ENCODE measurements at regions not wholly inside any gene's neighbourhood (a gene's known extent, or its start where the extent isn't known, plus 50 kb on each side); places are given as distances from the start of the nearest gene placed in this dataset.

GRCh38 chr20:51166489-51166888 is 143.6 kb upstream of the KCNG1 start:
- DNase-seq (ENCODE audit: low read depth), result no peak
- no peak overlapping the region for H3K4me3 ChIP-seq (ENCODE audit: low read length)
- TF ChIP-seq, protein P1, sequence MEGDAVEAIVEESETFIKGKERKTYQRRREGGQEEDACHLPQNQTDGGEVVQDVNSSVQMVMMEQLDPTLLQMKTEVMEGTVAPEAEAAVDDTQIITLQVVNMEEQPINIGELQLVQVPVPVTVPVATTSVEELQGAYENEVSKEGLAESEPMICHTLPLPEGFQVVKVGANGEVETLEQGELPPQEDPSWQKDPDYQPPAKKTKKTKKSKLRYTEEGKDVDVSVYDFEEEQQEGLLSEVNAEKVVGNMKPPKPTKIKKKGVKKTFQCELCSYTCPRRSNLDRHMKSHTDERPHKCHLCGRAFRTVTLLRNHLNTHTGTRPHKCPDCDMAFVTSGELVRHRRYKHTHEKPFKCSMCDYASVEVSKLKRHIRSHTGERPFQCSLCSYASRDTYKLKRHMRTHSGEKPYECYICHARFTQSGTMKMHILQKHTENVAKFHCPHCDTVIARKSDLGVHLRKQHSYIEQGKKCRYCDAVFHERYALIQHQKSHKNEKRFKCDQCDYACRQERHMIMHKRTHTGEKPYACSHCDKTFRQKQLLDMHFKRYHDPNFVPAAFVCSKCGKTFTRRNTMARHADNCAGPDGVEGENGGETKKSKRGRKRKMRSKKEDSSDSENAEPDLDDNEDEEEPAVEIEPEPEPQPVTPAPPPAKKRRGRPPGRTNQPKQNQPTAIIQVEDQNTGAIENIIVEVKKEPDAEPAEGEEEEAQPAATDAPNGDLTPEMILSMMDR (conservative IDR thresholded peaks at IDR 0.05; ENCODE audit: low read length), result no peak

DNA sequence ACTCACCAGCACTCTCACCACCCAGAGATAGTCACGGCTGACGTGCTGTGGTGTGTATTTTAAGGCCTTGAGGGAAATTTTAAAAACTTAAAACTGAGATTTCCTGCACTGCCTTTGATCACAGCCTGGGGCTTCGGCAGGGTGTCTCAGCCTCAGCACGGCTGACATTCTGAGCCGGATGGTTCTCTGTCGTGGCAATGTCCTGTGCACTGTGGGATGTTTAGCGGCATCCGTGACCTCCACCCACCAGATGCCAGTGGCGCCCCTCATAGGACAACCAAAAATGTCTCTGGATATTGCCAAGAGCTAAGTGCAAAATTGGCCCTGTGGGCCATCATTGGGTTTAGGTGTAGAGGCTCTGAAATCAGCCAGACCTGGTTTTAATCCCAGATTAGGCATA is 142.2 kb upstream of the KCNG1 start:
- TF ChIP-seq, protein P1 (conservative IDR thresholded peaks at IDR 0.05; ENCODE audit: low read length), result no peak
- DNase-seq (ENCODE audit: low read depth), result no peak
- H3K4me3 ChIP-seq (ENCODE audit: low read length), result no peak overlapping the region

DNA sequence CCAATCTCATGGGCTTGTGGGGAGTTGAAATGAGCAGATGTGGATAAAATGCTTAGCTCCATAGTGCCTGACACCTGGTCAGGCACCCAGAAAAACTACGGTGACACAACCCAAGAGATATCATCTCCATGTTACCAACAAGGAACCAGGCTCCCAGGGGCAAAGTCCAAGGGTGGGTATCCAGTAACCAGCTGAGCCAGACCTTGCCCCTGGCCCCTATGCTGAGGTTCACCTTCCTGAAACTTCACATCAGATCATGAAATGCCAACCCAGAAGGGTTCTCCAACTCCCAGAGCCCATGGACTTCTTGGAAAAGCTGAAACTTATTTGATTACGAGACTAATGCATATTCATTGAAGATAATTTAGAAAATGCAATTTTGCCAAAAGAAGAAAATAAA is 141.8 kb upstream of the KCNG1 start:
- TF ChIP-seq, protein P1 (conservative IDR thresholded peaks at IDR 0.05; ENCODE audit: low read length), result no peak
- no peak for DNase-seq (ENCODE audit: low read depth)
- H3K4me3 ChIP-seq (ENCODE audit: low read length), result no peak overlapping the region

DNA sequence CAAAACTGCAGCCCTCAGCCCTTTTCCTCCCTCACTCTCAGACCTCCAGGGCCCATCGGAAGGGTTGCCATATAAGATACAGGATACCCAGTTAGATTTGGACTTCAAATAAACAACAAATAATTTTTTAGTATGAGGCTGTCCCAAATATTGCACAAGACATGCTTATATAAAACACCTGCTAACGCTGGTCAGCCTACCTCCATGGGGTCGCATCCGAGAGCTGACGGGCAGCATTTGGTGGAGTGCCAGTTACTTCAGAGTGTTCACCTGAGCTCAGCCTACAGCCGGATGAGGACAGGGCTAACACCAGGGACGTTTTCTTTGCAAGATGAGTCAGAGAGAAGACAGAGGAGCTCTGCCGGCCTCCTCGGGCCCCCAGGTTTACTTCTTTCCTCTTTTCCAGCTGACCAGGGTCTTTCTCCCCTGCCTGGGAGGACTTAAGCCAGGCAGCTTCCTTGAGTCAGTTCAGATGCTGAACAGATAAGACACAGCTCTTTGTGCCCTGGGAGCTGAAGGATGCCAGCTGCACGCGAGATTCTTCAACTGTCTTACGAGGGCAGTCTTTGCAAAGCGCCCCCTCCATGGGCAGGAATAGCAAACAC is 141.2 kb upstream of the KCNG1 start:
- TF ChIP-seq, protein P1 (conservative IDR thresholded peaks at IDR 0.05; ENCODE audit: low read length), result no peak
- no peak for DNase-seq (ENCODE audit: low read depth)
- no peak overlapping the region for H3K4me3 ChIP-seq (ENCODE audit: low read length)

DNA sequence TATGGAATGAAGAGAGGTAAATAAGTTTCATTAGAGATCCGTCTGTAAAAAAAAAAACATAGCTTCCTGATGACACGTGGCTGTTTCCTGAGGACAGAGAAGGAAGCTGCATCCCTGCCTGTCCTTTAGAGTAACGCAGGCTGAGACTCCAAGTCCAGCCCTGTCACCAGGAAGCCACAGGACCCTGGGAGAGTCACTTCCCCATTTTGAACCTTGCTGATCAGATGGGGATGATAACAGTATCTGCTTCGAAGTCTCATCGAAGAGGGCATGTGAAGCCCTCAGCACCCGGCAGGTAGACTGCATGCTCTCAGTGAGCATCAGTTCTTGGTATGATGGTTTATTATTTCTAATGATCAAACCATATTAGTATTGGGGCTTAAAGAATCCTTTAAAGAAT is 139.1 kb upstream of the KCNG1 start:
- TF ChIP-seq, protein P1 (conservative IDR thresholded peaks at IDR 0.05; ENCODE audit: low read length), result no peak
- no peak for DNase-seq (ENCODE audit: low read depth)
- no peak overlapping the region for H3K4me3 ChIP-seq (ENCODE audit: low read length)

DNA sequence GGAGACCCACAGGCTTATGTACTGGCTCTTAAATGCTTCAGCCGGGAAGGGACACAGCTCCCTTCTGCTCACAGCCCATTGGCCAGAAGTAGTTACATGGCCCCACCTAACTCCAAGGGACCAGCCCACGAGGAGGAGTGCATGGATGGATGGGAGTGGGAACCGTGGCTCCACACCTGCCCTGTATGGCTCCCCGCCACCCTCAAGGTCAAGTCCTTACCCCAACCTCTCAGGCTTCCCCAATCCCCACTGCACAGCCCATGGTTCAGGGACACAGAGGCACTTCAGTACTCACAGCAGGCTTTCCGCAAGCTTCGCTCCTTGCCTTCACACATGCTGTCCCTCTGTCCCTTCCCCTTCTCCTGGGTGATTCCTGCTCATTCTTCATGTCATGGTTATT is 137.9 kb upstream of the KCNG1 start:
- no peak overlapping the region for H3K4me3 ChIP-seq (ENCODE audit: low read length)
- TF ChIP-seq, protein P1 (conservative IDR thresholded peaks at IDR 0.05; ENCODE audit: low read length), result no peak

DNA sequence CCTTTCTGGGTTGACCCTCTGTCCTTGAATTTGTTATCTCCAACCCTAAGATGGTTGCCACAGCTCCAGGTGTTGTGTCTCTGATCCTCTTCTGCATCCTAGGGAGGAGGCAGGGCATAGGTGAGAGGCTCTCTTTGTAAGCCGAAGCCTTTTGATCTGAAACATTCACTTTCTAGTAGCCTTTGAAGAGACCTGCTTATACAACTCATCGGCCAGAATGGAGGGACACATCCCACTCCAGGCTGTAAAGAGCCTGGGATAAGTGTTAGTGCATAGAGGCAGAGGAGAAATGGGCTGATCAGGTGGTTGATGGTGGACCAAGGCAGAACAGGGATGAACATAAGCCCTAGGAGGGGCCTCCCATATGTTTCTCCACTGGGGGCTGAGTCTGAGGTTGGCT is 137.1 kb upstream of the KCNG1 start:
- H3K4me3 ChIP-seq (ENCODE audit: low read length), result no peak overlapping the region
- TF ChIP-seq, protein P1 (conservative IDR thresholded peaks at IDR 0.05; ENCODE audit: low read length), result no peak
- DNase-seq (ENCODE audit: low read depth), result no peak

More for the DNA sequence above, 137.9 kb upstream of the KCNG1 start:
- DNase-seq (ENCODE audit: low read depth), result no peak
